GM12878 (cell line): ENCODE measurements at regions not wholly inside any gene's neighbourhood (a gene's known extent, or its start where the extent isn't known, plus 50 kb on each side); places are given as distances from the start of the nearest gene placed in this dataset.

Experiments used
- ATAC-seq: fragments of 200-7000 bp; cut with Tn5 transposase; 3 replicates; pipeline ENCODE4 v1.9.1; 2020; ENCODE audit warnings: mild to moderate bottlenecking, moderate library complexity
- BruUV-seq: library from RNA; stranded (reverse); fragments of 400-500 nt; replicated peaks from 2 replicates; lab custom pipeline; 2021; lab: Mats Ljungman, UMichigan
- CTCF ChIA-PET: fragments of 300-600 bp; sonication (Branson Sonifier 250); formaldehyde crosslinking; extraction: SDS; loops from one replicate; lab custom pipeline; 2021; ENCODE audit warnings: inconsistent platforms; lab: Yijun Ruan, JAX
- POLR2A ChIA-PET: fragments of 350-600 bp; formaldehyde crosslinking; extraction: SDS; loops from one replicate; lab custom pipeline; 2021; ENCODE audit warnings: inconsistent platforms; lab: Charles Lee
- RAD21 ChIA-PET: fragments of 300-600 bp; sonication (Branson Sonifier 250); formaldehyde crosslinking; loops from one replicate; lab custom pipeline; 2023; ENCODE audit warnings: antibody characterized with exemption; ENCODE audit not compliant: unreplicated experiment; lab: Charles Lee
- SMC1A ChIA-PET: fragments of 300-600 bp; sonication (Branson Sonifier 250); formaldehyde crosslinking; loops from one replicate; lab custom pipeline; 2023; ENCODE audit not compliant: unreplicated experiment, uncharacterized antibody; lab: Charles Lee
- DNase-seq: peaks from one replicate; pipeline ENCODE4 v3.0.0-alpha.2; 2011; ENCODE audit warnings: low read depth, low spot score
- FAIRE-seq: peaks from 3 replicates; lab custom pipeline; 2011; peaks lifted over from hg19 to GRCh38; lab: Jason Lieb, UNC
- H2AFZ ChIP-seq: 2 replicates; pipeline ENCODE4 v1.6.0; 2011; ENCODE audit warnings: low read depth, low read length, control low read depth; ENCODE audit not compliant: control insufficient read depth
- H3K27ac ChIP-seq: 2 replicates; pipeline ENCODE4 v1.5.1; 2011; ENCODE audit warnings: control low read depth; ENCODE audit not compliant: control insufficient read depth, insufficient read depth
- H3K27me3 ChIP-seq, 2 experiments: replicated peaks in 1 of 2; 2 replicates each; pipeline versions ENCODE4 v1.6.0 to v1.6.1; 2011; ENCODE audit warnings: low read length in 1 of 2; ENCODE audit not compliant: control insufficient read depth in 2 of 2, insufficient read depth in 2 of 2
- H3K36me3 ChIP-seq, 2 experiments: 2 replicates each; pipeline ENCODE4 v1.5.1; 2011; ENCODE audit warnings: low read length in 1 of 2; ENCODE audit not compliant: control insufficient read depth in 2 of 2, insufficient read depth in 2 of 2
- H3K4me1 ChIP-seq: 2 replicates; pipeline ENCODE4 v1.6.1; 2011; ENCODE audit warnings: mild to moderate bottlenecking, low read length, moderate library complexity, mixed read lengths; ENCODE audit not compliant: control insufficient read depth, insufficient read depth
- H3K4me2 ChIP-seq: 2 replicates; pipeline ENCODE4 v1.6.0; 2011; ENCODE audit warnings: control low read depth; ENCODE audit not compliant: control insufficient read depth, insufficient read depth
- H3K4me3 ChIP-seq: fragments of 200-600 bp; sonication (generic); 2 replicates; pipeline ENCODE4 v1.5.1; 2016
- H3K79me2 ChIP-seq: 2 replicates; pipeline ENCODE4 v1.6.0; 2011; ENCODE audit warnings: low read length; ENCODE audit not compliant: control insufficient read depth, insufficient read depth
- H3K9ac ChIP-seq: 2 replicates; pipeline ENCODE4 v1.8.0; 2011; ENCODE audit warnings: low read length, control low read depth, mixed read lengths; ENCODE audit not compliant: control insufficient read depth, insufficient read depth
- H3K9me3 ChIP-seq: replicated peaks from 3 replicates; pipeline ENCODE4 v1.5.1; 2011; ENCODE audit warnings: mild to moderate bottlenecking, low read length; ENCODE audit not compliant: control insufficient read depth, insufficient read depth
- H4K20me1 ChIP-seq: 2 replicates; pipeline ENCODE4 v1.6.0; 2011; ENCODE audit not compliant: control insufficient read depth, insufficient read depth
- EP300 ChIP-seq, 2 experiments: fragments of 150-350 bp in 1 of 2; IDR thresholded peaks; 2 replicates each; pipeline ENCODE4 v1.6.1; 2011 to 2012; ENCODE audit warnings: low read depth in 2 of 2, low read length in 2 of 2, borderline replicate concordance in 1 of 2, improper control_type of control experiment in 1 of 2, inconsistent platforms in 1 of 2; ENCODE audit not compliant: control insufficient read depth in 1 of 2
- ESRRA ChIP-seq: IDR thresholded peaks from 2 replicates; pipeline ENCODE4 v1.6.1; 2012; ENCODE audit warnings: mild to moderate bottlenecking, low read length, improper control_type of control experiment
- MTA3 ChIP-seq: IDR thresholded peaks from 2 replicates; pipeline ENCODE4 v1.6.1; 2012; ENCODE audit warnings: low read length, inconsistent platforms, borderline replicate concordance
- NR2F1 ChIP-seq: fragments of 450-650 bp; conservative IDR thresholded peaks from 2 replicates; pipeline ENCODE4 v1.6.1; 2017; ENCODE audit warnings: mild to moderate bottlenecking
- RB1 ChIP-seq: fragments of 450-650 bp; formaldehyde crosslinking; IDR thresholded peaks from 2 replicates; pipeline ENCODE4 v1.6.1; 2017; ENCODE audit warnings: mild to moderate bottlenecking, borderline replicate concordance
- SMC3 ChIP-seq: IDR thresholded peaks from 2 replicates; pipeline ENCODE4 v1.6.1; 2011; ENCODE audit warnings: low read length, improper control_type of control experiment, borderline replicate concordance
- SRF ChIP-seq, 2 experiments: IDR thresholded peaks; 2 replicates each; pipeline ENCODE4 v1.6.1; 2011; ENCODE audit warnings: low read depth in 2 of 2, low read length in 2 of 2, mild to moderate bottlenecking in 1 of 2, moderate library complexity in 1 of 2
- STAT3 ChIP-seq: IDR thresholded peaks from 2 replicates; pipeline ENCODE4 v1.6.1; 2011; ENCODE audit warnings: low read depth, low read length, improper control_type of control experiment
- USF1 ChIP-seq: IDR thresholded peaks from 2 replicates; pipeline ENCODE4 v1.6.1; 2011; ENCODE audit warnings: borderline replicate concordance, low read depth, mild to moderate bottlenecking, moderate library complexity, mixed read lengths, low read length; ENCODE audit not compliant: insufficient read depth; ENCODE audit errors: extremely low read length
- ZNF274 ChIP-seq: IDR thresholded peaks from one replicate; pipeline ENCODE4 v1.8.0; 2011; ENCODE audit not compliant: insufficient read length, insufficient read depth
- WGBS: methylation state at CpG from one replicate; pipeline ENCODE4 v1.1.6; 2016; ENCODE audit warnings: low lambda C conversion rate; ENCODE audit not compliant: insufficient replicate concordance, insufficient coverage; ENCODE audit errors: missing lambda C conversion rate; 5-methylcytosine and 5-hydroxymethylcytosine counted together
- in situ Hi-C: fragments of 300-500 bp; cut with MboI; formaldehyde crosslinking; loops from 9 replicates; pipeline ENCODE4 v1.14.3; 2018; ENCODE audit warnings: mixed read lengths
- intact Hi-C: fragments of 100-400 bp; cut with micrococcal nuclease; formaldehyde crosslinking; loops from one replicate; pipeline ENCODE4 v1.14.2; 2022; ENCODE audit not compliant: unreplicated experiment
- TF ChIP-seq, protein P1 (sequence below): IDR thresholded peaks from 2 replicates; pipeline ENCODE4 v1.6.1; 2011; ENCODE audit warnings: borderline replicate concordance, low read depth, mild to moderate bottlenecking, moderate library complexity, low read length; ENCODE audit not compliant: insufficient read depth, poor library complexity, severe bottlenecking

GRCh38 chr3:169026543-169027182 is 636.8 kb downstream of the MECOM start (continued):
- TF ChIP-seq MTA3 (no peak), ESRRA (no peak), USF1 (no peak), STAT3 (no peak)

- in situ Hi-C loops, result no loop called here
- H4K20me1 ChIP-seq, result no peaks in the 10 kb centered on the region
- DNase-seq (no peak), ATAC-seq (no peak), FAIRE-seq (no peak)
- no peaks in the 10 kb centered on the region for H3K9me3 ChIP-seq
- H3K4me1 ChIP-seq, result no peaks in the 10 kb centered on the region
- H3K4me2 ChIP-seq, result no peak overlapping the region
- TF ChIP-seq NR2F1, result no peak
- TF ChIP-seq SRF (IDR thresholded peaks at IDR 0.05; ENCODE audit: low read depth in 2 of 2, low read length in 2 of 2), result no peak
- TF ChIP-seq ZNF274, result no peak
- TF ChIP-seq, protein P1, sequence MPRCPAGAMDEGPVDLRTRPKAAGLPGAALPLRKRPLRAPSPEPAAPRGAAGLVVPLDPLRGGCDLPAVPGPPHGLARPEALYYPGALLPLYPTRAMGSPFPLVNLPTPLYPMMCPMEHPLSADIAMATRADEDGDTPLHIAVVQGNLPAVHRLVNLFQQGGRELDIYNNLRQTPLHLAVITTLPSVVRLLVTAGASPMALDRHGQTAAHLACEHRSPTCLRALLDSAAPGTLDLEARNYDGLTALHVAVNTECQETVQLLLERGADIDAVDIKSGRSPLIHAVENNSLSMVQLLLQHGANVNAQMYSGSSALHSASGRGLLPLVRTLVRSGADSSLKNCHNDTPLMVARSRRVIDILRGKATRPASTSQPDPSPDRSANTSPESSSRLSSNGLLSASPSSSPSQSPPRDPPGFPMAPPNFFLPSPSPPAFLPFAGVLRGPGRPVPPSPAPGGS, result no peak
- TF ChIP-seq EP300 (IDR thresholded peaks at IDR 0.05; ENCODE audit: borderline replicate concordance in 1 of 2, control insufficient read depth in 1 of 2, low read depth in 2 of 2, low read length in 2 of 2), result no peak
- no peak for TF ChIP-seq SMC3
- no peak for TF ChIP-seq RB1
- no peak overlapping the region for H3K9ac ChIP-seq
- H3K36me3 ChIP-seq, result no peaks in the 10 kb centered on the region
- H3K79me2 ChIP-seq, result no peaks in the 10 kb centered on the region
- 48% methylated on average over 1 of the region's 1 CpG for WGBS
- ChIA-PET RAD21 (interaction anchor here (1.2 kb wide), 1 partner anchor 12 kb away, joined by 3 read pairs; no protein-coding TSS in a partner anchor), CTCF (interaction anchor here (1.4 kb wide), 1 partner anchor 79 kb away, joined by 3 read pairs; no protein-coding TSS in a partner anchor), POLR2A (no interaction called here), SMC1A (no interaction called here)
- intact Hi-C loops, result no loop called here
- no TSS peak for BruUV-seq
- no peaks in the 10 kb centered on the region; a peak in 1 of 4 replicates for H3K27me3 ChIP-seq
- no peak overlapping the region for H3K4me3 ChIP-seq
- no peak overlapping the region for H3K27ac ChIP-seq
- no peak overlapping the region for H2AFZ ChIP-seq
These were observed 641.1 kb downstream of the MECOM start for GRCh38 chr3:169022457-169022856.
